Uterus (tissue), 3 donors: ENCODE measurements at regions not wholly inside any gene's neighbourhood (a gene's known extent, or its start where the extent isn't known, plus 50 kb on each side); places are given as distances from the start of the nearest gene placed in this dataset.
"Not testable (repeated sequence)": the region's sequence is repeated elsewhere in the genome, so short reads cannot be mapped to it uniquely, and the experiment has no call there.

Source experiments
- DNase-seq, 2 donors: peaks; one replicate each; pipeline ENCODE4 v3.0.0-alpha.2; 2019 to 2020
- H3K27ac ChIP-seq, 2 donors: fragments of 200-600 bp; sonication (generic); 1 replicate in 1 of 2; 2 replicates in 1 of 2; pipeline ENCODE4 v1.5.1; 2016 to 2018
- H3K27me3 ChIP-seq, 2 donors: fragments of 200-600 bp; sonication (generic); one replicate each; pipeline ENCODE4 v1.5.1; 2018 to 2019; ENCODE audit warnings: control low read depth in 1 of 2
- H3K36me3 ChIP-seq, 2 donors: fragments of 200-600 bp; sonication (generic); one replicate each; pipeline ENCODE4 v1.5.1; 2019; ENCODE audit warnings: control low read depth in 1 of 2
- H3K4me1 ChIP-seq, 2 donors: fragments of 200-600 bp; sonication (generic); one replicate each; pipeline ENCODE4 v1.5.1; 2018 to 2019; ENCODE audit warnings: control low read depth in 1 of 2
- H3K4me3 ChIP-seq, 2 donors: fragments of 200-600 bp; sonication (generic); 1 replicate in 1 of 2; 2 replicates in 1 of 2; pipeline ENCODE4 v1.5.1; 2018 to 2019; ENCODE audit warnings: mild to moderate bottlenecking in 1 of 2
- H3K9me3 ChIP-seq, 2 donors: fragments of 200-600 bp; sonication (generic); one replicate each; pipeline ENCODE4 v1.5.1; 2019; ENCODE audit warnings: control low read depth in 1 of 2
- POLR2A ChIP-seq, 2 donors: fragments of 450-650 bp; IDR thresholded peaks; one replicate each; pipeline ENCODE4 v1.6.1; 2016; ENCODE audit warnings: antibody characterized with exemption in 2 of 2, mild to moderate bottlenecking in 1 of 2, moderate library complexity in 1 of 2
- intact Hi-C: fragments of 100-400 bp; cut with DNase I; formaldehyde crosslinking; loops from one replicate; pipeline ENCODE4 v1.15.1; 2023; ENCODE audit warnings: low total_unique reads
- TF ChIP-seq, protein P1 (sequence below), 4 experiments: fragments of 200-600 bp in 2 of 4; fragments of 450-650 bp in 2 of 4; sonication (generic) in 2 of 4; IDR thresholded peaks; one replicate each; pipeline ENCODE4 v1.5.1; 2016 to 2019; ENCODE audit warnings: antibody characterized with exemption in 4 of 4, mild to moderate bottlenecking in 2 of 4, moderate library complexity in 1 of 4
- donor health status: DM: yes; HTN: yes; CAD: no.

DNA sequence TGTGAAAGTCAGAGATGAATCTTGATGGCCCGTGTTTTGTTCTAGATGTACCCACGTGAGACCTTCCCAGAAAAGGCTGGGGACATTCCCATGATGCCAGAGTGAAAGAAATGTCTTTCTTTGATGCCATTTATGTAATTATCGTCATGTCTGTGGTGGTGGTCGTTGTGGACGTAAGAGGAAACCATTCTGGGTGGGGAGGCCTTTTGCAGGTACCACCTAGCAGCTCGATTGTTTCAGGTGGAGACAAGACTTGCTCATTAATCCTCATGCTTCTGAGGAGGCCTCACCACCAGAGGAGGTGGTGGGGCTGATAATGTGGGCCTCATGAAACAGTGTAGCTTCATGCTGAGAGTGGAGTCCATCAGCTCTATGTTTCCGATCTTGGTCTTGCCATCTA, 58.1 kb upstream of the USP3 start:
- no peak overlapping the region for H3K4me3 ChIP-seq
- intact Hi-C loops: no loop called here
- H3K36me3 ChIP-seq: no peaks in the 10 kb centered on the region
- TF ChIP-seq POLR2A (IDR thresholded peaks at IDR 0.05): no peak
- TF ChIP-seq, protein P1, sequence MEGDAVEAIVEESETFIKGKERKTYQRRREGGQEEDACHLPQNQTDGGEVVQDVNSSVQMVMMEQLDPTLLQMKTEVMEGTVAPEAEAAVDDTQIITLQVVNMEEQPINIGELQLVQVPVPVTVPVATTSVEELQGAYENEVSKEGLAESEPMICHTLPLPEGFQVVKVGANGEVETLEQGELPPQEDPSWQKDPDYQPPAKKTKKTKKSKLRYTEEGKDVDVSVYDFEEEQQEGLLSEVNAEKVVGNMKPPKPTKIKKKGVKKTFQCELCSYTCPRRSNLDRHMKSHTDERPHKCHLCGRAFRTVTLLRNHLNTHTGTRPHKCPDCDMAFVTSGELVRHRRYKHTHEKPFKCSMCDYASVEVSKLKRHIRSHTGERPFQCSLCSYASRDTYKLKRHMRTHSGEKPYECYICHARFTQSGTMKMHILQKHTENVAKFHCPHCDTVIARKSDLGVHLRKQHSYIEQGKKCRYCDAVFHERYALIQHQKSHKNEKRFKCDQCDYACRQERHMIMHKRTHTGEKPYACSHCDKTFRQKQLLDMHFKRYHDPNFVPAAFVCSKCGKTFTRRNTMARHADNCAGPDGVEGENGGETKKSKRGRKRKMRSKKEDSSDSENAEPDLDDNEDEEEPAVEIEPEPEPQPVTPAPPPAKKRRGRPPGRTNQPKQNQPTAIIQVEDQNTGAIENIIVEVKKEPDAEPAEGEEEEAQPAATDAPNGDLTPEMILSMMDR (IDR thresholded peaks at IDR 0.05): no peak
- H3K9me3 ChIP-seq: no peaks in the 10 kb centered on the region
- DNase-seq: no peak
- H3K27ac ChIP-seq: no peak overlapping the region
- no peaks in the 10 kb centered on the region for H3K4me1 ChIP-seq
- no peaks in the 10 kb centered on the region for H3K27me3 ChIP-seq

DNA sequence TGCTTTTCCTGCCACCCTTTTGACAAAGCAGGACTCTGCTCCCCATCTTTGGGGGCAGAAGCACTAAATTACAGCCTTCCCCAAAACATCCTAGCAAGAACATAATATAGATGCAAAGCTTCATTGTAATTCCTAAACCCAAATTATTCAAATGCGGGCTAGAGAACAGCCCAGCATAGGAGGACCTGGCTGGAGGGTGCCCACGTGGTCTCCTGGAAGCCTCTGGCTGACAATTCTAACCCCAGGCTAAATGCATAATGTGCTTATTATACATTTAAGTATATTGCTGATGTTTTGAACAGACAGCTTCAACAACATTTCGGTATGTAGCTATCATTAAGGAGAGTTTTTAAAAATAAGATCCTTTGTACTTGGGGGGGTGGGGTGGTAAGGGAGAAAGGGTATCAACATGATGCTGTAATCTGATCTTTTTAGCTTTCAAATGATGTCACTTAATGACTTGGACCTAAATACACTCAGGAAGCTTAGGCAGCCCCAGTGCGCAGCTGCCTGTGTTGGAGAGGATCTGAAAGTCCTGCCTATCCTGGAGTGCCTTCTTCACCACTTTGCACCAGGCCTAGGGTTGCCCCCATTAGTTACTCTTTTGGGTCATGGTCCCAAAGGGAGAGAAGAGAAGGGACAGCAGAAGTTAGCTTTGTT, 57.2 kb upstream of the USP3 start:
- H3K4me1 ChIP-seq: no peaks in the 10 kb centered on the region
- DNase-seq: no peak
- TF ChIP-seq POLR2A (IDR thresholded peaks at IDR 0.05): no peak
- TF ChIP-seq, protein P1 (IDR thresholded peaks at IDR 0.05): no peak
- no peak overlapping the region for H3K27ac ChIP-seq
- intact Hi-C loops: no loop called here
- H3K9me3 ChIP-seq: no peaks in the 10 kb centered on the region
- H3K4me3 ChIP-seq: no peak overlapping the region
- H3K27me3 ChIP-seq: no peaks in the 10 kb centered on the region
- no peaks in the 10 kb centered on the region for H3K36me3 ChIP-seq

DNA sequence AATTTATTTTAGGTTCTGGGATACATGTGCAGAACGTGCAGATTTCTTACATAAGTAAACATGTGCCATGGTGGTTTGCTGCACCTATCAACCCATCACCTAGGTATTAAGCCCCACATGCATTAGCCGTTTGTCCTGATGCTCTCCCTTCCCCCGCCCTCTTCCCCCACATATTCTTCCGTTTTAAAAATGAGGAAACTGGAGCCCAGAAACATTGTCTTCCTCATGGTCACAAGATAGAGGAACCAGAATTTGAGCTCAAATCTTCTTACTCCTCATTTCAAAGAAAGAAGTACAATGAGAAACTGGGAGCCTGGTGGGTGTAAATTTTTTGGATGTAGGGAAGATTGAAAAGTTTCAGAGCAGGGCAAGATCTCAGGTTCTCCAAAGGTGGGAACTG, 56.1 kb upstream of the USP3 start:
- Histone ChIP-seq H3K27ac (no peak overlapping the region), H3K9me3 (no peaks in the 10 kb centered on the region), H3K4me1 (no peaks in the 10 kb centered on the region), H3K36me3 (no peaks in the 10 kb centered on the region), H3K4me3 (no peak overlapping the region), H3K27me3 (no peaks in the 10 kb centered on the region)
- intact Hi-C loops: no loop called here
- no peak for DNase-seq
- TF ChIP-seq POLR2A (IDR thresholded peaks at IDR 0.05): no peak
- TF ChIP-seq, protein P1 (IDR thresholded peaks at IDR 0.05): no peak

DNA sequence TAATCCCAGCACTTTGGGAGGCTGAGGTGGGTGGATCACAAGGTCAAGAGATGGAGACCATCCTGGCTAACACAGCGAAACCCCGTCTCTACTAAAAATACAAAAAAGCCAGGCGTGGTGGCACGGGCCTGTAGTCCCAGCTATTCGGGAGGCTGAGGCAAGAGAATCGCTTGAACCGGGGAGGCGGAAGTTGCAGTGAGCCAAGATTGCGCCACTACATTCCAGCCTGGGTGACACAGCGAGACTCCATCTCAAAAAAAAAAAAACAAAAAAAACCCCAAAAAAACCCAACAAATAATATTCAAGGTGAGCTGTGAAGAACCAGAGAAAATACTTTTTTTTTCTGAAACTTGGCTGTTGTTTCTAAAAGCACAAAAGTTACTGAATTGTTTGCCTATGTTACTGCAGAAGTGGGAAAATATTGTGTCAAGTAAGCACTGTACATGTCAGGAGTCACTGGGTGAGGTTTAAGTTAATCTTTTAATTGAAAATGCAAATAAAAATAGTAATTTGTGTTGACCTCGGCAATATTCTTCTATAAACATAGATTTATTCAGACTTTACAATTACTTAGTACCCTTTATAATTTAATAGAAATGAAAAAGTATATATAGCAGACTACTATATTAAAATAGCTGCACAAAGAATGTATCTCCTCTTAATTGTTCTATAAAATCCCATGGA, 55.4 kb upstream of the USP3 start:
- H3K4me3 ChIP-seq, DNase-seq, H3K9me3 ChIP-seq, H3K4me1 ChIP-seq, H3K36me3 ChIP-seq, H3K27me3 ChIP-seq, intact Hi-C loops, H3K27ac ChIP-seq: not testable (repeated sequence)

DNA sequence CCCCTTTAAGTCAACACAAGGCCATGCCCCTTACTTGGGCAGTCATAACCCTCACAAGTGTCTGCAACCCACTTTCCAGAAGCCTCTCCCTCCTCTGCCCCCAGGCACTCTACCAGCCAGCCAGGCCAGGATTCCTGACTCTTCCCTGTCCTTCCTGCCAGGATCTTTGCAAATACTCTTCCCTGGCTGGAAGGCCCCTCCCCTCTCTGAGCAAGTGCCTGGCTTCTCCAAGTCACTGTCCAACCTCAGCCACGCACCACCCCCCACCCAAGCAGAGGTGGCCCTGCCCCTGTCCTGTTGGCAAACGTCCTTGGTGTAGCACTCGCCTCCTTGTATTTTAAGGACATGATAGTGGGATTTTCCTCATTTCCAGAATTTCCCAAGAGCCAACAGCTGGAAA, 54.7 kb upstream of the USP3 start:
- DNase-seq: no peak
- H3K4me1 ChIP-seq: no peaks in the 10 kb centered on the region
- TF ChIP-seq POLR2A (IDR thresholded peaks at IDR 0.05): no peak
- TF ChIP-seq, protein P1 (IDR thresholded peaks at IDR 0.05): no peak
- H3K4me3 ChIP-seq: no peak overlapping the region
- no peaks in the 10 kb centered on the region for H3K36me3 ChIP-seq
- intact Hi-C loops: no loop called here
- no peaks in the 10 kb centered on the region for H3K9me3 ChIP-seq
- H3K27ac ChIP-seq: no peak overlapping the region
- no peaks in the 10 kb centered on the region for H3K27me3 ChIP-seq
